H1 (cell line): ENCODE measurements at regions not wholly inside any gene's neighbourhood (a gene's known extent, or its start where the extent isn't known, plus 50 kb on each side); places are given as distances from the start of the nearest gene placed in this dataset.

Source experiments
- JUN ChIP-seq: IDR thresholded peaks from 2 replicates; pipeline ENCODE4 v1.6.1; 2011; ENCODE audit warnings: low read depth, mild to moderate bottlenecking, improper control_type of control experiment, low read length
- JUND ChIP-seq: IDR thresholded peaks from 2 replicates; pipeline ENCODE4 v1.6.1; 2011; ENCODE audit warnings: mild to moderate bottlenecking, improper control_type of control experiment, low read length
- MAFK ChIP-seq: IDR thresholded peaks from 2 replicates; pipeline ENCODE4 v1.6.1; 2012; ENCODE audit warnings: low read depth, mild to moderate bottlenecking, improper control_type of control experiment, low read length
- POU5F1 ChIP-seq: IDR thresholded peaks from 2 replicates; pipeline ENCODE4 v1.6.1; 2011; ENCODE audit warnings: low read depth, mild to moderate bottlenecking, low read length, moderate library complexity
- RAD21 ChIP-seq, 2 experiments: IDR thresholded peaks in 1 of 2; conservative IDR thresholded peaks in 1 of 2; 2 replicates each; pipeline ENCODE4 v1.6.1; 2011; ENCODE audit warnings: low read depth in 2 of 2, low read length in 2 of 2, improper control_type of control experiment in 1 of 2, inconsistent platforms in 1 of 2, mild to moderate bottlenecking in 1 of 2, moderate library complexity in 1 of 2
- SRF ChIP-seq: IDR thresholded peaks from 2 replicates; pipeline ENCODE4 v1.6.1; 2011; ENCODE audit warnings: mild to moderate bottlenecking, low read depth, low read length, moderate library complexity
- SUZ12 ChIP-seq: fragments of 200-600 bp; sonication (generic); IDR thresholded peaks from 2 replicates; pipeline ENCODE4 v1.6.1; 2012; ENCODE audit warnings: mild to moderate bottlenecking, inconsistent platforms, low read length, moderate library complexity, mixed read lengths

GRCh38 chr12:19886639-19887064, 447.4 kb downstream of the AEBP2 start (continued):
- TF ChIP-seq SRF (no peak), POU5F1 (no peak), SUZ12 (no peak), JUN (no peak), MAFK (no peak), RAD21 (IDR thresholded peaks at IDR 0.05 in 1 of 2, conservative IDR thresholded peaks at IDR 0.05 in 1 of 2; ENCODE audit: low read depth in 2 of 2, low read length in 2 of 2) (no peak), JUND (no peak)
